Vagina (tissue), 2 donors: ENCODE measurements at regions not wholly inside any gene's neighbourhood (a gene's known extent, or its start where the extent isn't known, plus 50 kb on each side); places are given as distances from the start of the nearest gene placed in this dataset.
"Not testable (repeated sequence)": the region's sequence is repeated elsewhere in the genome, so short reads cannot be mapped to it uniquely, and the experiment has no call there.

Source experiments
- DNase-seq, 2 donors: peaks; one replicate each; pipeline ENCODE4 v3.0.0-alpha.2; 2017; ENCODE audit errors: extremely low spot score in 2 of 2
- H3K27ac ChIP-seq: fragments of 200-600 bp; sonication (generic); one replicate; pipeline ENCODE4 v1.5.1; 2019
- H3K27me3 ChIP-seq: fragments of 200-600 bp; sonication (generic); one replicate; pipeline ENCODE4 v1.5.1; 2019
- H3K36me3 ChIP-seq, 2 donors: fragments of 200-600 bp; sonication (generic); one replicate each; pipeline ENCODE4 v1.5.1; 2017 to 2019
- H3K4me1 ChIP-seq: fragments of 200-600 bp; sonication (generic); one replicate; pipeline ENCODE4 v1.5.1; 2019
- H3K4me3 ChIP-seq, 2 donors: fragments of 200-600 bp; sonication (generic); 1 replicate in 1 of 2; 2 replicates in 1 of 2; pipeline ENCODE4 v1.5.1; 2016 to 2019
- H3K9me3 ChIP-seq: fragments of 200-600 bp; sonication (generic); one replicate; pipeline ENCODE4 v1.5.1; 2019
- POLR2A ChIP-seq, 2 donors: fragments of 450-650 bp; IDR thresholded peaks; one replicate each; pipeline ENCODE4 v1.6.1; 2017; ENCODE audit warnings: antibody characterized with exemption in 2 of 2, mild to moderate bottlenecking in 2 of 2, moderate library complexity in 2 of 2
- POLR2AphosphoS5 ChIP-seq, 2 donors: sonication (generic); formaldehyde crosslinking; IDR thresholded peaks; one replicate each; pipeline ENCODE4 v1.9.0; 2017; ENCODE audit warnings: antibody characterized with exemption in 2 of 2, mild to moderate bottlenecking in 2 of 2, low read depth in 1 of 2; ENCODE audit not compliant: insufficient read depth in 1 of 2
- intact Hi-C: fragments of 100-400 bp; cut with DNase I; formaldehyde crosslinking; loops from one replicate; pipeline ENCODE4 v1.15.1; 2023
- TF ChIP-seq, protein P1 (sequence below), 3 experiments: fragments of 450-650 bp in 2 of 3; fragments of 200-600 bp in 1 of 3; sonication (generic) in 1 of 3; IDR thresholded peaks; one replicate each; pipeline ENCODE4 v1.5.1; 2017 to 2019; ENCODE audit warnings: antibody characterized with exemption in 3 of 3, mild to moderate bottlenecking in 2 of 3, moderate library complexity in 2 of 3

DNA sequence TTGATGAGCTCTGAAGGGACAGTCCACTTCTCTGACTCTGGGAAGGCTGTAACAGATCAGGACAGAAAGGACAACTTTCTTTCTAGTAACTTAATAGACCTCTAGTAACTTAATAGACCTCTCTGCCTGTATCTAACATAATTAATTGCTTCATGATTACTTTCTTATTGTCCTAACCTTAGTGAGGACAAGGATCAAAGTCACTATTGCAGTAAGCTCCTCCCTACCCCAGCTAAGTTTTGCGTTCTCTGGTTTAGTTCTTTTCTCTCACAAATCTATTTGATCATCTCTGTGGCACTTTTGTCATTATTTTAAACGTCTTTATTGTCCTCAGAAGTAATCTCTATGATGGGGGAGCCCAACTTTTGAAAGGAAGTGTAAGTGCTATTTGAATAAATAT is 125.5 kb upstream of the UGP2 start:
- H3K4me1 ChIP-seq = no peaks in the 10 kb centered on the region
- H3K4me3 ChIP-seq = no peak overlapping the region
- H3K27ac ChIP-seq = no peak overlapping the region
- intact Hi-C loops = no loop called here
- no peaks in the 10 kb centered on the region for H3K27me3 ChIP-seq
- no peaks in the 10 kb centered on the region for H3K9me3 ChIP-seq
- TF ChIP-seq POLR2A (IDR thresholded peaks at IDR 0.05) (no peak), POLR2AphosphoS5 (IDR thresholded peaks at IDR 0.05; ENCODE audit: insufficient read depth in 1 of 2, low read depth in 1 of 2) (no peak)
- TF ChIP-seq, protein P1, sequence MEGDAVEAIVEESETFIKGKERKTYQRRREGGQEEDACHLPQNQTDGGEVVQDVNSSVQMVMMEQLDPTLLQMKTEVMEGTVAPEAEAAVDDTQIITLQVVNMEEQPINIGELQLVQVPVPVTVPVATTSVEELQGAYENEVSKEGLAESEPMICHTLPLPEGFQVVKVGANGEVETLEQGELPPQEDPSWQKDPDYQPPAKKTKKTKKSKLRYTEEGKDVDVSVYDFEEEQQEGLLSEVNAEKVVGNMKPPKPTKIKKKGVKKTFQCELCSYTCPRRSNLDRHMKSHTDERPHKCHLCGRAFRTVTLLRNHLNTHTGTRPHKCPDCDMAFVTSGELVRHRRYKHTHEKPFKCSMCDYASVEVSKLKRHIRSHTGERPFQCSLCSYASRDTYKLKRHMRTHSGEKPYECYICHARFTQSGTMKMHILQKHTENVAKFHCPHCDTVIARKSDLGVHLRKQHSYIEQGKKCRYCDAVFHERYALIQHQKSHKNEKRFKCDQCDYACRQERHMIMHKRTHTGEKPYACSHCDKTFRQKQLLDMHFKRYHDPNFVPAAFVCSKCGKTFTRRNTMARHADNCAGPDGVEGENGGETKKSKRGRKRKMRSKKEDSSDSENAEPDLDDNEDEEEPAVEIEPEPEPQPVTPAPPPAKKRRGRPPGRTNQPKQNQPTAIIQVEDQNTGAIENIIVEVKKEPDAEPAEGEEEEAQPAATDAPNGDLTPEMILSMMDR (IDR thresholded peaks at IDR 0.05) = no peak
- no peaks in the 10 kb centered on the region for H3K36me3 ChIP-seq
- DNase-seq = no peak

DNA sequence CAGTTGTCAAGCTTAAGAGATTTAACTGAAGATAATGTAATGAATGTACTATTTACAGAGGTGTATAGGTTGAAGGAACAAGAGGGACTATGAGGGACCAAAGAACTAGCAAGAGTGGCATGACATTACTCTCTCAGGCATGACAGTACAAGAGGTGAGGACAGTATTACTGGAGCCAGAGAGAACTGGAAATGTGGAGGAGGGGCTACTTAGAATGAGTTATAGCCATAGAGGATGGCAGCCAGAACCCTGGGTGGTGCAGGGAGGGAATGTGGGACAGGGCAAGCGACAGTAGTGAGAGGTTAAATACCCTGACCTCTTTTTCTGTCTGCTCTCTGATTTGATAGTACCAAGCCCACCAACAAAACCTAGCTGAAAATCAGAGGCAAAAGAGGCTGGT is 122.6 kb upstream of the UGP2 start:
- Histone ChIP-seq H3K36me3 (no peaks in the 10 kb centered on the region), H3K4me1 (no peaks in the 10 kb centered on the region), H3K4me3 (no peak overlapping the region), H3K27me3 (no peaks in the 10 kb centered on the region), H3K9me3 (no peaks in the 10 kb centered on the region), H3K27ac (no peak overlapping the region)
- no peak for DNase-seq
- TF ChIP-seq, protein P1 (IDR thresholded peaks at IDR 0.05) = no peak
- TF ChIP-seq POLR2AphosphoS5 (IDR thresholded peaks at IDR 0.05; ENCODE audit: insufficient read depth in 1 of 2, low read depth in 1 of 2) (no peak), POLR2A (IDR thresholded peaks at IDR 0.05) (no peak)
- intact Hi-C loops = no loop called here

DNA sequence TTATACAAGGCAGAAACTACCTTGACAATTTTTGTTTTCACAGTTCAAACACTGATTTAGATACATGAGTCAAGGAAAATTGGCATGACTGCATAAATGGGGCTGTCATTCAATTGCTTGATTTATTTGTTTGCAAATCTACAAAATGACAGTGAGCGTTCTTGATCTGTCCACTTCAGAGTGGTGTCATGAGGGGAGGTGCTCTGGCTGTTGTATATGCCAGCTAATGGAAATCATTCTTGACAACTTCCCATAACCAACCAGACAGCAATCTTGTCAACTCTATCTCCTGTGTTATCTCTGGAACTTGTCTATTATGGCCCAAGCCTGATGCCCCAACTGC is 120.6 kb upstream of the UGP2 start:
- no peaks in the 10 kb centered on the region for H3K27me3 ChIP-seq
- no peaks in the 10 kb centered on the region for H3K9me3 ChIP-seq
- no peak overlapping the region for H3K27ac ChIP-seq
- H3K36me3 ChIP-seq = no peaks in the 10 kb centered on the region
- no peak for DNase-seq
- no peak overlapping the region for H3K4me3 ChIP-seq
- TF ChIP-seq, protein P1 (IDR thresholded peaks at IDR 0.05) = no peak
- no peak for TF ChIP-seq POLR2A (IDR thresholded peaks at IDR 0.05)
- TF ChIP-seq POLR2AphosphoS5 (IDR thresholded peaks at IDR 0.05; ENCODE audit: insufficient read depth in 1 of 2, low read depth in 1 of 2) = no peak
- H3K4me1 ChIP-seq = no peaks in the 10 kb centered on the region
- intact Hi-C loops = no loop called here

DNA sequence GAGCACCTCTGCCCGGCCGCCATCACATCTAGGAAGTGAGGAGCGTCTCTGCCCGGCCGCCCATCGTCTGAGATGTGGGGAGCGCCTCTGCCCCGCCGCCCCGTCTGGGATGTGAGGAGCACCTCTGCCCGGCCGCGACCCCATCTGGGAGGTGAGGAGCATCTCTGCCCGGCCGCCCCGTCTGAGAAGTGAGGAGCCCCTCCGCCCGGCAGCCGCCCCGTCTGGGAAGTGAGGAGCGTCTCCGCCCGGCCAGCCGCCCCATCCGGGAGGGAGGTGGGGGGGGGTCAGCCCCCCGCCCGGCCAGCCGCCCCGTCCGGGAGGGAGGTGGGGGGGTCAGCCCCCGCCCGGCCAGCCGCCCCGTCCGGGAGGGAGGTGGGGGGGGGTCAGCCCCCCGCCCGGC is 119.4 kb upstream of the UGP2 start:
- H3K27ac ChIP-seq, intact Hi-C loops, DNase-seq, H3K4me3 ChIP-seq, H3K9me3 ChIP-seq, H3K4me1 ChIP-seq, H3K36me3 ChIP-seq, H3K27me3 ChIP-seq: not testable (repeated sequence)

DNA sequence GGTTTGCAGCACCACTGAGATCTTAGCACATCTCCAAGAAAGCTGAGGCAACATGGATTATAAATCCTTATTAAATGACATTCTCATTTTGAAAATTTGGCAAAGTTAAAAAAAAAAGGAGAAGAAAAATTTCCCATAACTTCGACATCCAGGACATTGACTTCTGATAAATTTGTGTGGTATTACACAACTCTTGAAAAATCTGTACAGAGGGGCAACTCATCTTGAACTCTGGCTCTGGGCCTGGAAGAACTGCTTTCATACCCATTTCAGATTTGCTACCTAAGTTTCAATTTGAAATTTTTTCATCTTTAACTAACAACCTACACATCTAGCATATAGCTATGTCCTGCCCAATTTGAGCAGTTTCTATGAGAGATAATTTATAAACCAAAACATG is 118.0 kb upstream of the UGP2 start:
- no peak for DNase-seq
- no peak for TF ChIP-seq POLR2A (IDR thresholded peaks at IDR 0.05)
- TF ChIP-seq POLR2AphosphoS5 (IDR thresholded peaks at IDR 0.05; ENCODE audit: insufficient read depth in 1 of 2, low read depth in 1 of 2) = no peak
- TF ChIP-seq, protein P1 (IDR thresholded peaks at IDR 0.05) = no peak
- H3K27ac ChIP-seq = no peak overlapping the region
- H3K9me3 ChIP-seq = no peaks in the 10 kb centered on the region
- H3K27me3 ChIP-seq = no peaks in the 10 kb centered on the region
- H3K4me1 ChIP-seq = no peaks in the 10 kb centered on the region
- intact Hi-C loops = no loop called here
- no peak overlapping the region for H3K4me3 ChIP-seq
- H3K36me3 ChIP-seq = no peaks in the 10 kb centered on the region

DNA sequence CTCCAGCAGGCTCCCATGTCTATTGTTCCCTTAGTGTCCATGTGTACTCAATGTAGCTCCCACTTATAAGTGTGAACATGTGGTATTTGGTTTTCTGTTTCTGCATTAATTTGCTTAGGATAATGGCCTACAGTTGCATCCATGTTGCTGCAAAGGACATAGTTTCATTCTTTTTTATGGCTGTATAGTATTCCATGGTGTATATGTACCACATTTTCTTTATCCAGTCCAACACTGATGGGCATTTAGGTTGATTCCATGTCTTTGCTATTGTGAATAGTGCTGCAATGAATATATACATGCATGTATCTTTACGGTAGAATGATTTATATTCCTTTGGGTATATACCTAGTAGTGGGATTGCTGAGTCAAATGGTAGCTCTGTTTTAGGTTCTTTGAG is 116.5 kb upstream of the UGP2 start:
- H3K9me3 ChIP-seq, H3K4me1 ChIP-seq, H3K27me3 ChIP-seq, H3K36me3 ChIP-seq, H3K4me3 ChIP-seq, H3K27ac ChIP-seq, intact Hi-C loops, DNase-seq: not testable (repeated sequence)
